ENCODE measurements at regions not wholly inside any gene's neighbourhood (a gene's known extent, or its start where the extent isn't known, plus 50 kb on each side); places are given as distances from the start of the nearest gene placed in this dataset.

- H3K36me3 Mint-ChIP-seq (ENCODE audit: low read depth), result no peaks in the 10 kb centered on the region
- H3K27ac Mint-ChIP-seq, result no peak overlapping the region
- no peaks in the 10 kb centered on the region for H3K27me3 Mint-ChIP-seq
- no peaks in the 10 kb centered on the region for H3K4me1 Mint-ChIP-seq (ENCODE audit: low read depth)
- no peak overlapping the region for H3K4me3 Mint-ChIP-seq
- H3K9me3 Mint-ChIP-seq, result no peaks in the 10 kb centered on the region
- H3K9me3 ChIP-seq (ENCODE audit: control insufficient read depth in 1 of 2, insufficient read depth in 1 of 2, low read length in 2 of 2), result no peaks in the 10 kb centered on the region
- H3K36me3 ChIP-seq (ENCODE audit: insufficient read depth, low read length), result no peaks in the 10 kb centered on the region
- TF ChIP-seq CTCF (IDR thresholded peaks at IDR 0.05), result no peak
- intact Hi-C loops (cut with DNase I, micrococcal nuclease), result no loop called here
- H3K4me3 ChIP-seq (ENCODE audit: low read length), result no peak overlapping the region
- CTCF ChIA-PET, result no interaction called here
- ATAC-seq (ENCODE audit: poor library complexity) (no peak), DNase-seq (no peak)
- no peak overlapping the region for H3K27ac ChIP-seq (ENCODE audit: low read depth in 1 of 2, low read length in 2 of 2)
- no peaks in the 10 kb centered on the region for H3K27me3 ChIP-seq (ENCODE audit: control insufficient read depth in 1 of 2, insufficient read depth in 2 of 2, low read length in 2 of 2)
- no peaks in the 10 kb centered on the region for H3K4me1 ChIP-seq (ENCODE audit: insufficient read depth, low read length)
- POLR2A ChIA-PET, result no interaction called here
Observed at GRCh38 chr13:37482331-37482730, 116.2 kb downstream of the POSTN start.

- H3K36me3 Mint-ChIP-seq (ENCODE audit: low read depth), result no peaks in the 10 kb centered on the region
- H3K4me3 ChIP-seq (ENCODE audit: low read length), result no peak overlapping the region
- H3K4me3 Mint-ChIP-seq, result no peak overlapping the region
- no peaks in the 10 kb centered on the region for H3K9me3 Mint-ChIP-seq
- intact Hi-C loops (cut with DNase I, micrococcal nuclease), result no loop called here
- H3K27me3 ChIP-seq (ENCODE audit: control insufficient read depth in 1 of 2, insufficient read depth in 2 of 2, low read length in 2 of 2), result no peaks in the 10 kb centered on the region
- DNase-seq (no peak), ATAC-seq (ENCODE audit: poor library complexity) (no peak)
- TF ChIP-seq CTCF (IDR thresholded peaks at IDR 0.05), result no peak
- CTCF ChIA-PET, result no interaction called here
- POLR2A ChIA-PET, result no interaction called here
- H3K4me1 ChIP-seq (ENCODE audit: insufficient read depth, low read length), result no peaks in the 10 kb centered on the region
- no peak overlapping the region for H3K27ac Mint-ChIP-seq
- H3K36me3 ChIP-seq (ENCODE audit: insufficient read depth, low read length), result no peaks in the 10 kb centered on the region
- H3K27me3 Mint-ChIP-seq, result no peaks in the 10 kb centered on the region
- H3K9me3 ChIP-seq (ENCODE audit: control insufficient read depth in 1 of 2, insufficient read depth in 1 of 2, low read length in 2 of 2), result no peaks in the 10 kb centered on the region
- no peak overlapping the region for H3K27ac ChIP-seq (ENCODE audit: low read depth in 1 of 2, low read length in 2 of 2)
- H3K4me1 Mint-ChIP-seq (ENCODE audit: low read depth), result no peaks in the 10 kb centered on the region
Observed at GRCh38 chr13:37481885-37482227, 116.7 kb downstream of the POSTN start.

- Mint-ChIP-seq H3K27ac (no peak overlapping the region), H3K4me1 (ENCODE audit: low read depth) (no peaks in the 10 kb centered on the region), H3K9me3 (no peaks in the 10 kb centered on the region), H3K4me3 (no peak overlapping the region), H3K27me3 (no peaks in the 10 kb centered on the region), H3K36me3 (ENCODE audit: low read depth) (no peaks in the 10 kb centered on the region)
- Histone ChIP-seq H3K36me3 (ENCODE audit: insufficient read depth, low read length) (no peaks in the 10 kb centered on the region), H3K4me1 (ENCODE audit: insufficient read depth, low read length) (no peaks in the 10 kb centered on the region), H3K9me3 (ENCODE audit: control insufficient read depth in 1 of 2, insufficient read depth in 1 of 2, low read length in 2 of 2) (no peaks in the 10 kb centered on the region), H3K27me3 (ENCODE audit: control insufficient read depth in 1 of 2, insufficient read depth in 2 of 2, low read length in 2 of 2) (no peaks in the 10 kb centered on the region), H3K27ac (ENCODE audit: low read depth in 1 of 2, low read length in 2 of 2) (no peak overlapping the region), H3K4me3 (ENCODE audit: low read length) (no peak overlapping the region)
- DNase-seq (no peak), ATAC-seq (ENCODE audit: poor library complexity) (no peak)
- ChIA-PET CTCF (no interaction called here), POLR2A (no interaction called here)
- no peak for TF ChIP-seq CTCF (IDR thresholded peaks at IDR 0.05)
- intact Hi-C loops (cut with DNase I, micrococcal nuclease), result no loop called here
Observed at GRCh38 chr13:37481011-37481884, 117.3 kb downstream of the POSTN start.
